Panc1 (cell line): ENCODE measurements at regions not wholly inside any gene's neighbourhood (a gene's known extent, or its start where the extent isn't known, plus 50 kb on each side); places are given as distances from the start of the nearest gene placed in this dataset.

Source experiments
- ATAC-seq: fragments of 200-7000 bp; cut with Tn5 transposase; 2 replicates; pipeline ENCODE4 v1.9.1; 2020; ENCODE audit warnings: mild to moderate bottlenecking, moderate library complexity
- BruUV-seq: library from RNA; stranded (reverse); fragments of 400-500 nt; replicated peaks from 2 replicates; lab custom pipeline; 2021; lab: Mats Ljungman, UMichigan
- CTCF ChIA-PET: fragments of 300-600 bp; sonication (Branson Sonifier 250); formaldehyde crosslinking; loops from one replicate; lab custom pipeline; 2022; ENCODE audit warnings: antibody characterized with exemption; lab: Charles Lee
- POLR2A ChIA-PET: fragments of 300-600 bp; sonication (Branson Sonifier 250); formaldehyde crosslinking; loops from one replicate; lab custom pipeline; 2022; ENCODE audit warnings: antibody characterized with exemption; lab: Charles Lee
- DNase-seq: peaks from one replicate; pipeline ENCODE4 v3.0.0-alpha.2; 2010; ENCODE audit warnings: low read depth, low spot score
- H3K27ac ChIP-seq: 2 replicates; pipeline ENCODE4 v1.5.1; 2011; ENCODE audit warnings: mild to moderate bottlenecking, low read length, inconsistent platforms
- H3K27me3 ChIP-seq: fragments of 200-500 bp; sonication (Bioruptor generic); 2 replicates; pipeline ENCODE4 v1.6.0; 2014; ENCODE audit warnings: low read length, inconsistent platforms; ENCODE audit not compliant: control insufficient read depth, insufficient read depth
- H3K36me3 ChIP-seq: fragments of 200-500 bp; sonication (Bioruptor generic); 2 replicates; pipeline ENCODE4 v1.5.1; 2014; ENCODE audit warnings: inconsistent platforms, mild to moderate bottlenecking, low read length, moderate library complexity; ENCODE audit not compliant: control insufficient read depth, insufficient read depth
- H3K4me1 ChIP-seq: 2 replicates; pipeline ENCODE4 v1.5.1; 2011; ENCODE audit warnings: inconsistent platforms, mild to moderate bottlenecking, low read length, moderate library complexity; ENCODE audit not compliant: control insufficient read depth, insufficient read depth
- H3K4me3 ChIP-seq, 2 experiments: 2 replicates each; pipeline ENCODE4 v1.5.1; 2011 to 2012; ENCODE audit warnings: low read depth in 2 of 2, low read length in 2 of 2, mild to moderate bottlenecking in 2 of 2, inconsistent platforms in 1 of 2, moderate library complexity in 1 of 2
- H3K9me3 ChIP-seq: fragments of 200-500 bp; sonication (Bioruptor generic); 2 replicates; pipeline ENCODE4 v1.5.1; 2014; ENCODE audit warnings: low read depth, mild to moderate bottlenecking, inconsistent platforms, low read length, moderate library complexity; ENCODE audit not compliant: control insufficient read depth, insufficient read depth
- CTCF ChIP-seq: fragments of 450-650 bp; IDR thresholded peaks from 2 replicates; pipeline ENCODE4 v1.5.1; 2017; ENCODE audit warnings: mild to moderate bottlenecking
- POLR2AphosphoS5 ChIP-seq: IDR thresholded peaks from 2 replicates; pipeline ENCODE4 v1.6.1; 2012; ENCODE audit warnings: mild to moderate bottlenecking, low read depth, low read length, moderate library complexity
- REST ChIP-seq, 2 experiments: IDR thresholded peaks; 2 replicates each; pipeline ENCODE4 v1.6.1; 2011 to 2012; ENCODE audit warnings: low read depth in 2 of 2, control low read depth in 1 of 2, low read length in 1 of 2, mild to moderate bottlenecking in 1 of 2, moderate library complexity in 1 of 2; ENCODE audit not compliant: insufficient read depth in 1 of 2
- SIN3A ChIP-seq: IDR thresholded peaks from 2 replicates; pipeline ENCODE4 v1.6.1; 2012; ENCODE audit warnings: low read depth, mild to moderate bottlenecking, low read length, moderate library complexity, borderline replicate concordance; ENCODE audit not compliant: insufficient read depth
- TCF7L2 ChIP-seq: IDR thresholded peaks from 2 replicates; pipeline ENCODE4 v1.6.1; 2011; ENCODE audit warnings: mild to moderate bottlenecking, low read depth, low read length, inconsistent platforms
- in situ Hi-C: cut with HindIII; loops from 2 replicates; pipeline ENCODE4 v1.10.0; 2016; ENCODE audit warnings: low sequenced_read_pairs, low pct_unique_long_range_greater_than_20kb
- intact Hi-C: fragments of 100-400 bp; cut with micrococcal nuclease; formaldehyde crosslinking; loops from one replicate; pipeline ENCODE4 v1.10.0; 2022; ENCODE audit not compliant: unreplicated experiment

- POLR2A ChIA-PET = no interaction called here
- peaks cover 11% of the 10 kb centered on the region for H3K4me1 ChIP-seq
- CTCF ChIA-PET = no interaction called here
- intact Hi-C loops (no loop called here), in situ Hi-C loops (no loop called here)
- peak overlapping the region; percentile 52; the same call in 1 of the 2 replicates for H3K27ac ChIP-seq
- no peaks in the 10 kb centered on the region for H3K27me3 ChIP-seq
- peaks cover 13% of the 10 kb centered on the region; the same call in 1 of the 2 replicates for H3K9me3 ChIP-seq
- BruUV-seq = no TSS peak
- TF ChIP-seq SIN3A = no peak
- peak; percentile 79 for TF ChIP-seq TCF7L2
- no peak for DNase-seq
- ATAC-seq = no peak
- no peaks in the 10 kb centered on the region for H3K36me3 ChIP-seq
- no peak overlapping the region for H3K4me3 ChIP-seq
Measured at GRCh38 chr2:234147335-234147861, 96.9 kb downstream of the SPP2 start.

- TF ChIP-seq REST (IDR thresholded peaks at IDR 0.05; ENCODE audit: insufficient read depth in 1 of 2, low read depth in 2 of 2, low read length in 1 of 2) (no peak), SIN3A (no peak), CTCF (peak; percentile 25)
- DNase-seq = no peak
- Histone ChIP-seq H3K4me1 (peaks cover 11% of the 10 kb centered on the region), H3K9me3 (peaks cover 21% of the 10 kb centered on the region; the same call in 1 of the 2 replicates), H3K27ac (peak overlapping the region; percentile 74), H3K27me3 (no peaks in the 10 kb centered on the region), H3K36me3 (no peaks in the 10 kb centered on the region), H3K4me3 (no peak overlapping the region)
- CTCF ChIA-PET = interaction anchor here (0.7 kb wide), 1 partner anchor 268 kb away, joined by 4 read pairs; no protein-coding TSS in a partner anchor
- intact Hi-C loops = no loop called here
- POLR2A ChIA-PET = no interaction called here
- no peak for ATAC-seq
- no TSS peak for BruUV-seq
- in situ Hi-C loops = no loop called here
Measured at GRCh38 chr2:234146087-234146826, 95.8 kb downstream of the SPP2 start.

- peak overlapping the region; percentile 99; the same call in 1 of the 2 replicates for H3K27ac ChIP-seq
- ChIA-PET POLR2A (no interaction called here), CTCF (no interaction called here)
- in situ Hi-C loops (no loop called here), intact Hi-C loops (no loop called here)
- no peaks in the 10 kb centered on the region for H3K27me3 ChIP-seq
- TF ChIP-seq SIN3A (no peak), POLR2AphosphoS5 (no peak), REST (IDR thresholded peaks at IDR 0.05; ENCODE audit: insufficient read depth in 1 of 2, low read depth in 2 of 2, low read length in 1 of 2) (no peak), CTCF (no peak), TCF7L2 (no peak)
- H3K4me1 ChIP-seq = peaks cover 11% of the 10 kb centered on the region
- no peaks in the 10 kb centered on the region for H3K36me3 ChIP-seq
- no TSS peak for BruUV-seq
- no peak overlapping the region for H3K4me3 ChIP-seq
- DNase-seq (no peak), ATAC-seq (no peak)
- H3K9me3 ChIP-seq = peaks cover 24% of the 10 kb centered on the region; the same call in 1 of the 2 replicates
Measured at GRCh38 chr2:234145511-234145910, 95.0 kb downstream of the SPP2 start.
